Thyroid gland (tissue), 4 donors: ENCODE measurements at regions not wholly inside any gene's neighbourhood (a gene's known extent, or its start where the extent isn't known, plus 50 kb on each side); places are given as distances from the start of the nearest gene placed in this dataset.

Source experiments
- POLR2A ChIP-seq, 2 donors: fragments of 450-650 bp; IDR thresholded peaks; one replicate each; pipeline ENCODE4 v1.6.1; 2017; ENCODE audit warnings: antibody characterized with exemption in 2 of 2, mild to moderate bottlenecking in 2 of 2, moderate library complexity in 1 of 2
- TF ChIP-seq, protein P1 (sequence below), 6 experiments: fragments of 200-600 bp in 3 of 6; fragments of 450-650 bp in 3 of 6; sonication (generic) in 3 of 6; IDR thresholded peaks; one replicate each; pipeline ENCODE4 v1.5.1; 2016 to 2019; ENCODE audit warnings: antibody characterized with exemption in 6 of 6, mild to moderate bottlenecking in 2 of 6, inconsistent platforms in 1 of 6, moderate library complexity in 1 of 6

DNA sequence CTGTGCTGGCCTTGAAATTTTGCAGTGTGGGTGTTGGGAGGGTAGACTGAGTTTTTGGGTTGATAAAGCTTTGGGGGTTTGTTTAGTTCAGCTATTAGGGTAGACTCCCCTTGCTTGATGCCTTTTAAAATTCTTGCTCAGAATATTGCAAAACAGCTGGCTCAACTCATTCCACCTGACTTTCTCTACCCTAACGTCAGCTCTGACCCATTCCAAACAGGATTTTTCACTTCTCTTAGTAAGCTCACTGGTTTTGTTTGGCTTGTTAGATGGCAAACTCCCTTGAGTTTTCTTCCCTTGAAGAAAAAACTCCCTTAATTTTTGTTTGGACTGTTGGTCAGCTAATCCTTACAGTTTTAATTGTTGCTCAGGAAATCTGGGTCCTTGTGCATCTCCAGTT lies 195.1 kb upstream of the DTNA start:
- TF ChIP-seq, protein P1, sequence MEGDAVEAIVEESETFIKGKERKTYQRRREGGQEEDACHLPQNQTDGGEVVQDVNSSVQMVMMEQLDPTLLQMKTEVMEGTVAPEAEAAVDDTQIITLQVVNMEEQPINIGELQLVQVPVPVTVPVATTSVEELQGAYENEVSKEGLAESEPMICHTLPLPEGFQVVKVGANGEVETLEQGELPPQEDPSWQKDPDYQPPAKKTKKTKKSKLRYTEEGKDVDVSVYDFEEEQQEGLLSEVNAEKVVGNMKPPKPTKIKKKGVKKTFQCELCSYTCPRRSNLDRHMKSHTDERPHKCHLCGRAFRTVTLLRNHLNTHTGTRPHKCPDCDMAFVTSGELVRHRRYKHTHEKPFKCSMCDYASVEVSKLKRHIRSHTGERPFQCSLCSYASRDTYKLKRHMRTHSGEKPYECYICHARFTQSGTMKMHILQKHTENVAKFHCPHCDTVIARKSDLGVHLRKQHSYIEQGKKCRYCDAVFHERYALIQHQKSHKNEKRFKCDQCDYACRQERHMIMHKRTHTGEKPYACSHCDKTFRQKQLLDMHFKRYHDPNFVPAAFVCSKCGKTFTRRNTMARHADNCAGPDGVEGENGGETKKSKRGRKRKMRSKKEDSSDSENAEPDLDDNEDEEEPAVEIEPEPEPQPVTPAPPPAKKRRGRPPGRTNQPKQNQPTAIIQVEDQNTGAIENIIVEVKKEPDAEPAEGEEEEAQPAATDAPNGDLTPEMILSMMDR (IDR thresholded peaks at IDR 0.05), result no peak
- TF ChIP-seq POLR2A (IDR thresholded peaks at IDR 0.05), result no peak
